Kidney epithelial cell (primary cell): ENCODE measurements at regions not wholly inside any gene's neighbourhood (a gene's known extent, or its start where the extent isn't known, plus 50 kb on each side); places are given as distances from the start of the nearest gene placed in this dataset.

ENCODE experiments used
- DNase-seq: peaks from one replicate; pipeline ENCODE4 v3.0.0-alpha.2; 2010; ENCODE audit warnings: low read depth
- H3K27me3 ChIP-seq: 2 replicates; pipeline ENCODE4 v1.6.0; 2011; ENCODE audit warnings: low read length; ENCODE audit not compliant: control insufficient read depth, insufficient read depth
- H3K36me3 ChIP-seq: 2 replicates; pipeline ENCODE4 v1.5.1; 2011; ENCODE audit warnings: low read length; ENCODE audit not compliant: control insufficient read depth, insufficient read depth
- H3K4me3 ChIP-seq: 2 replicates; pipeline ENCODE4 v1.5.1; 2011; ENCODE audit warnings: low read depth, mild to moderate bottlenecking, control low read depth, low read length
- CTCF ChIP-seq: IDR thresholded peaks from 2 replicates; pipeline ENCODE4 v1.5.1; 2011; ENCODE audit warnings: mild to moderate bottlenecking, moderate library complexity, low read length, control low read depth, inconsistent platforms; ENCODE audit not compliant: insufficient read depth, poor library complexity, severe bottlenecking

- no peak for DNase-seq
- no peak for TF ChIP-seq CTCF
- Histone ChIP-seq H3K27me3 (no peaks in the 10 kb centered on the region), H3K36me3 (no peaks in the 10 kb centered on the region), H3K4me3 (no peak overlapping the region)
Measured at GRCh38 chr12:107560165-107560898, 125.3 kb upstream of the PWP1 start.

- no peak overlapping the region for H3K4me3 ChIP-seq
- TF ChIP-seq CTCF, result no peak
- no peak for DNase-seq
- no peaks in the 10 kb centered on the region for H3K27me3 ChIP-seq
- H3K36me3 ChIP-seq, result no peaks in the 10 kb centered on the region
Measured at GRCh38 chr12:107560899-107561285, 124.7 kb upstream of the PWP1 start.

DNA sequence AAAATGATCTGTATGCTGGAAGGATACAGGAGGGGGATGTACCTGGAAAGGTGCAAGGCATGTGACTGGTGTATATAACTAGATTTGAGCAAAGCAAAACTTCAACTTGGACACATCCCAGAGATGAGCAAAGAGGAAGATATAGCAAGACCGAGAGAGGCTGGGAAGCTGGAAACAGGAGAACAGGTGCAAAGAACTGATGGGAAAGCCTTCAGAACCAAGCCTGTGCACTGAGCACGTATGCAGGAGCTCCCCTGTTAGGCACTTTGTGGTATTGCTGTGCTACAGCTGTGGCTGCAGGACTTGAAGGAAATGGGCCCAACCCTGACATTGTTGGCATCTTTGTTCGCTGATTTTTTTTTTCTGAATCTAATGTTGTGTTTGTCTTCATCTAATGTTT lies 120.7 kb upstream of the PWP1 start:
- Histone ChIP-seq H3K27me3 (no peaks in the 10 kb centered on the region), H3K4me3 (no peak overlapping the region), H3K36me3 (no peaks in the 10 kb centered on the region)
- TF ChIP-seq CTCF, result peak; percentile 50
- no peak for DNase-seq

DNA sequence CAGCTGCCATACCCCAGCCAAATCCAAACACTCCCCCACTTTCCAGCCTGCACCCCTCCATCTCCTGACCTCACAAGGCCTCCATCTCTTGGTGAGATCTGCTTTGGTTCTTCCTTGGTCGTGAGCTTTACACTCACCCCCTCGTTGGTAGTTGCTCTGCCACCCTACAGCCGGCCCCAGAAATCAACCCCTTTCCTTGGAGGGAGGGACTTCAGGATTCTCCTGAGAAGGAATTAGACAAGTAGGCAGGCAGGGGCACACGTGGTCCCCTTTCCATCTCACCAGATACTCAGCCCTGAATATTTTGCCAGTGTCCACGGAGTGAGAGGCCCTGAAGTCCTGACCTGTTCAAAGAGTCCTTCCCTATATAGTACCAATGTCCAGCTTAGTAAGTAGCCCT lies 120.0 kb upstream of the PWP1 start:
- H3K4me3 ChIP-seq, result no peak overlapping the region
- no peaks in the 10 kb centered on the region for H3K27me3 ChIP-seq
- no peak for TF ChIP-seq CTCF
- no peak for DNase-seq
- H3K36me3 ChIP-seq, result no peaks in the 10 kb centered on the region

DNA sequence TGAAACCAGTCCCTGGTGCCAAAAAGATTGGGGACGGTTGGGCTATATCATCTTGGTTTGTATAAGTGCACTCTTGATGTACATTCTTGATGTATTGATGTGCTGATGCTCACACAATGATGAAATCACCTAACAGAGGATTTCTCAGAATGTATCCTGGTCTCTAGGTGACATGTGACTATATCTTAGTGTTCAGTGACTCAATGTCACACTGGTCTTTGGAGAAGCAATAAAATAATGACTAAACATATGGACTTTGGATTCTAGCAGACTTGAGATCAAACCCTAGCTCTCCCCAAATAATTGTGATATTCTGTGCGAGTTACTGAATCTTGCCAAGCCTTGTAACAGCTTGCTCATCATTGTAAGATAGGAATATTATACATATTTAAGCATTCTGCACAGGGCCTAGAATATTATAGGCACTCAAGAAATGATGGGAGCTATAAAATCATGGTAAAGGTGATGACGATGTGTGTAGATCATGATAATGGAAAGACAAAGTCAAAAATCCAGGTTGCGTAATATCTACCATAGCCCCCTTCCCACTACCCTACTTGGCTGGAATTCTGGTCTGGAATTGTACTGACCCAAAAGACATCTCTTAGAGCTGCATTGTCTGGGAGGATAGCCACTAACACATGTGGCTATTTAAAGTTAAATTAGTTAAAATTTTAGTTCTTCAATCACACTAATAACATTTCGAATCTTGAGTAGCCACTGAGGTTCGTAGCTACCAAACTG lies 117.6 kb upstream of the PWP1 start:
- no peak for DNase-seq
- TF ChIP-seq CTCF, result no peak
- H3K27me3 ChIP-seq, result no peaks in the 10 kb centered on the region
- no peak overlapping the region for H3K4me3 ChIP-seq
- H3K36me3 ChIP-seq, result no peaks in the 10 kb centered on the region
